ENCODE measurements at regions not wholly inside any gene's neighbourhood (a gene's known extent, or its start where the extent isn't known, plus 50 kb on each side); places are given as distances from the start of the nearest gene placed in this dataset.

- H3K27me3 ChIP-seq (replicated peaks in 1 of 4; ENCODE audit: control insufficient read depth in 3 of 4, extremely low read depth in 1 of 4, insufficient read depth in 3 of 4, low read length in 3 of 4): peaks cover 0 to 1% (median 0%) of the 10 kb centered on the region in 4 experiments; a peak in 1 of 7 replicates
- H3K9ac ChIP-seq (replicated peaks in 1 of 4; ENCODE audit: extremely low read depth in 1 of 4, low read depth in 3 of 4, low read length in 3 of 4): no peak overlapping the region
- no peaks in the 10 kb centered on the region for H3K4me1 ChIP-seq (replicated peaks in 1 of 4; ENCODE audit: control insufficient read depth in 3 of 4, insufficient read depth in 4 of 4, low read length in 3 of 4)
- DNase-seq (ENCODE audit: low read depth in 1 of 2, low spot score in 2 of 2): no peak
- H3K79me2 ChIP-seq (ENCODE audit: control insufficient read depth in 1 of 2, insufficient read depth in 2 of 2, low read length in 2 of 2): no peaks in the 10 kb centered on the region
- ChIA-PET CTCF (ENCODE audit: partially characterized antibody) (no interaction called here), POLR2A (ENCODE audit: partially characterized antibody) (no interaction called here)
- H4K20me1 ChIP-seq (replicated peaks in 1 of 2; ENCODE audit: control insufficient read depth in 1 of 2, insufficient read depth in 2 of 2, low read length in 2 of 2): no peaks in the 10 kb centered on the region
- H4K5ac ChIP-seq (ENCODE audit: insufficient read length, low read depth, low read length): no peak overlapping the region
- no peak overlapping the region for H4K91ac ChIP-seq (replicated peaks; ENCODE audit: insufficient read length, low read length)
- no peak overlapping the region for H3K14ac ChIP-seq (ENCODE audit: insufficient read length)
- no peak overlapping the region for H3K56ac ChIP-seq (replicated peaks; ENCODE audit: insufficient read length, low read depth, low read length)
- H2AFZ ChIP-seq (ENCODE audit: low read length): 0 out of 2 replicates have a peak overlapping the region, but pooled peaks have one; percentile 19
- TF ChIP-seq HDAC2 (IDR thresholded peaks at IDR 0.05; ENCODE audit: borderline replicate concordance in 1 of 2, low read depth in 2 of 2, low read length in 2 of 2): no peak
- no peak for TF ChIP-seq ZNF274 (IDR thresholded peaks at IDR 0.05; ENCODE audit: borderline replicate concordance, extremely low read depth, low read length)
- TF ChIP-seq CREB1 (IDR thresholded peaks at IDR 0.05): no peak
- no peak for TF ChIP-seq CEBPB (IDR thresholded peaks at IDR 0.05; ENCODE audit: low read depth, low read length)
- TF ChIP-seq GABPA (IDR thresholded peaks at IDR 0.05; ENCODE audit: borderline replicate concordance, insufficient read depth, low read length): no peak
- no peak for TF ChIP-seq TAF1 (IDR thresholded peaks at IDR 0.05; ENCODE audit: low read depth, low read length)
- no peak for TF ChIP-seq CBX5 (IDR thresholded peaks at IDR 0.05; ENCODE audit: low read depth, low read length)
- no peak for TF ChIP-seq SIRT6 (IDR thresholded peaks at IDR 0.05; ENCODE audit: low read length)
- TF ChIP-seq SP4 (IDR thresholded peaks at IDR 0.05; ENCODE audit: low read length): no peak
- no peak for TF ChIP-seq RFX5 (IDR thresholded peaks at IDR 0.05; ENCODE audit: borderline replicate concordance, low read depth, low read length)
- no peaks in the 10 kb centered on the region for H3K23me2 ChIP-seq (ENCODE audit: low read depth, low read length)
- H2BK120ac ChIP-seq (replicated peaks; ENCODE audit: low read depth, low read length): no peak overlapping the region
- H2BK20ac ChIP-seq (ENCODE audit: low read length): no peak overlapping the region
- 96% methylated on average over 3 of the region's 3 CpGs; no CpG with 5 or more reads in 1 of the 2 experiments for WGBS, 2 experiments (ENCODE audit: extremely low coverage in 1 of 2, insufficient coverage in 1 of 2, insufficient read length in 1 of 2, insufficient replicate concordance in 2 of 2, low coverage in 1 of 2, low lambda C conversion rate in 2 of 2, missing lambda C conversion rate in 1 of 2)
- H3K79me1 ChIP-seq (ENCODE audit: low read depth, low read length): no peaks in the 10 kb centered on the region
- H3K18ac ChIP-seq (ENCODE audit: extremely low read depth, low read length): no peak overlapping the region
- no peaks in the 10 kb centered on the region for H3K9me3 ChIP-seq (ENCODE audit: insufficient read depth in 2 of 2, low read depth in 1 of 2, low read length in 1 of 2)
- FAIRE-seq: no peak
- no peak overlapping the region for H3K4me3 ChIP-seq (ENCODE audit: extremely low read depth in 1 of 4, insufficient read depth in 2 of 4, low read depth in 3 of 4, low read length in 4 of 4)
- H2BK15ac ChIP-seq (ENCODE audit: low read length): no peak overlapping the region
- no peaks in the 10 kb centered on the region for H3K36me3 ChIP-seq (ENCODE audit: control insufficient read depth in 2 of 4, insufficient read depth in 4 of 4, low read length in 3 of 4)
- H2BK5ac ChIP-seq (ENCODE audit: low read depth, low read length): no peak overlapping the region
- no peak overlapping the region for H3K23ac ChIP-seq (ENCODE audit: insufficient read length)
- H3K4me2 ChIP-seq (ENCODE audit: insufficient read depth in 1 of 2, low read depth in 2 of 2, low read length in 2 of 2): no peak overlapping the region
- no peak overlapping the region for H2BK12ac ChIP-seq (ENCODE audit: low read depth, low read length)
- no peak overlapping the region for H3K4ac ChIP-seq (replicated peaks; ENCODE audit: insufficient read length, low read depth, low read length)
- no peak overlapping the region for H2AK5ac ChIP-seq (ENCODE audit: low read depth, low read length)
- no peak overlapping the region for H4K8ac ChIP-seq (ENCODE audit: extremely low read depth, insufficient read depth, low read length)
- no peak overlapping the region for H3K27ac ChIP-seq (ENCODE audit: low read depth, low read length)
These were observed 908.6 kb downstream of the NTRK3 start for GRCh38 chr15:87347806-87348515.
